ENCODE measurements at regions not wholly inside any gene's neighbourhood (a gene's known extent, or its start where the extent isn't known, plus 50 kb on each side); places are given as distances from the start of the nearest gene placed in this dataset.

- no peak overlapping the region for H3K23ac ChIP-seq (ENCODE audit: low read depth, low read length, poor library complexity)
- no peaks in the 10 kb centered on the region for H3K27me3 ChIP-seq (ENCODE audit: control insufficient read depth in 3 of 3, insufficient read depth in 3 of 3, low read depth in 1 of 3, low read length in 3 of 3)
- no peaks in the 10 kb centered on the region for H3K36me3 ChIP-seq (replicated peaks in 1 of 2; ENCODE audit: control insufficient read depth in 2 of 2, insufficient read depth in 2 of 2, low read length in 2 of 2)
- H2AK5ac ChIP-seq (ENCODE audit: low read depth, low read length) = no peak overlapping the region
- no peak overlapping the region for H2BK15ac ChIP-seq (ENCODE audit: low read length)
- H3K27ac ChIP-seq (replicated peaks; ENCODE audit: low read length) = no peak overlapping the region
- no peak overlapping the region for H2BK120ac ChIP-seq (ENCODE audit: low read depth, low read length)
- no peak overlapping the region for H3K4ac ChIP-seq (ENCODE audit: low read length)
- H4K8ac ChIP-seq (ENCODE audit: low read depth, low read length) = no peak overlapping the region
- no peak overlapping the region for H2AFZ ChIP-seq (ENCODE audit: low read length)
- no peak overlapping the region for H3K4me2 ChIP-seq (ENCODE audit: insufficient read depth, low read length, poor library complexity, severe bottlenecking)
- no peak overlapping the region for H3K18ac ChIP-seq (ENCODE audit: low read length)
- H4K91ac ChIP-seq (ENCODE audit: low read depth, low read length, poor library complexity) = no peak overlapping the region
- H3K4me3 ChIP-seq (ENCODE audit: low read length in 2 of 2) = no peak overlapping the region
- H3K4me1 ChIP-seq (ENCODE audit: control insufficient read depth in 2 of 2, insufficient read depth in 1 of 2, low read depth in 1 of 2, low read length in 2 of 2) = no peaks in the 10 kb centered on the region
- no peaks in the 10 kb centered on the region for H3K79me1 ChIP-seq (ENCODE audit: low read depth, low read length)
- H3K9ac ChIP-seq (ENCODE audit: low read depth, low read length, poor library complexity) = no peak overlapping the region
- no peak overlapping the region for H3K14ac ChIP-seq (ENCODE audit: low read length)
- no peak for DNase-seq (ENCODE audit: low spot score)
- H2BK5ac ChIP-seq (ENCODE audit: low read length) = no peak overlapping the region
- no peak overlapping the region for H2BK12ac ChIP-seq (ENCODE audit: low read length)
- no peaks in the 10 kb centered on the region for H3K9me3 ChIP-seq (replicated peaks in 1 of 2; ENCODE audit: control insufficient read depth in 2 of 2, insufficient read depth in 1 of 2, low read depth in 1 of 2, low read length in 2 of 2)
These were observed 640.2 kb upstream of the PKN2 start for GRCh38 chr1:88043834-88044233.

- Histone ChIP-seq H2BK120ac (ENCODE audit: low read depth, low read length) (no peak overlapping the region), H3K27me3 (ENCODE audit: control insufficient read depth in 3 of 3, insufficient read depth in 3 of 3, low read depth in 1 of 3, low read length in 3 of 3) (no peaks in the 10 kb centered on the region), H2BK15ac (ENCODE audit: low read length) (no peak overlapping the region), H3K27ac (replicated peaks; ENCODE audit: low read length) (no peak overlapping the region), H3K4me3 (ENCODE audit: low read length in 2 of 2) (no peak overlapping the region), H3K79me1 (ENCODE audit: low read depth, low read length) (no peaks in the 10 kb centered on the region), H3K4me1 (ENCODE audit: control insufficient read depth in 2 of 2, insufficient read depth in 1 of 2, low read depth in 1 of 2, low read length in 2 of 2) (no peaks in the 10 kb centered on the region), H3K23ac (ENCODE audit: low read depth, low read length, poor library complexity) (no peak overlapping the region), H3K36me3 (replicated peaks in 1 of 2; ENCODE audit: control insufficient read depth in 2 of 2, insufficient read depth in 2 of 2, low read length in 2 of 2) (no peaks in the 10 kb centered on the region), H3K4ac (ENCODE audit: low read length) (no peak overlapping the region), H3K14ac (ENCODE audit: low read length) (no peak overlapping the region), H2AFZ (ENCODE audit: low read length) (no peak overlapping the region), H3K9me3 (replicated peaks in 1 of 2; ENCODE audit: control insufficient read depth in 2 of 2, insufficient read depth in 1 of 2, low read depth in 1 of 2, low read length in 2 of 2) (no peaks in the 10 kb centered on the region), H4K8ac (ENCODE audit: low read depth, low read length) (no peak overlapping the region), H2BK12ac (ENCODE audit: low read length) (no peak overlapping the region), H3K9ac (ENCODE audit: low read depth, low read length, poor library complexity) (no peak overlapping the region), H3K4me2 (ENCODE audit: insufficient read depth, low read length, poor library complexity, severe bottlenecking) (no peak overlapping the region), H4K91ac (ENCODE audit: low read depth, low read length, poor library complexity) (no peak overlapping the region), H3K18ac (ENCODE audit: low read length) (no peak overlapping the region), H2BK5ac (ENCODE audit: low read length) (no peak overlapping the region), H2AK5ac (ENCODE audit: low read depth, low read length) (no peak overlapping the region)
- no CpG with 5 or more reads among the region's 1 CpG for WGBS, 2 donors (ENCODE audit: extremely low coverage in 2 of 2, insufficient read length in 2 of 2, insufficient replicate concordance in 1 of 2)
- no peak for DNase-seq (ENCODE audit: low spot score)
These were observed 631.9 kb upstream of the PKN2 start for GRCh38 chr1:88052167-88052566.

- Histone ChIP-seq H3K36me3 (replicated peaks in 1 of 2; ENCODE audit: control insufficient read depth in 2 of 2, insufficient read depth in 2 of 2, low read length in 2 of 2) (no peaks in the 10 kb centered on the region), H2AK5ac (ENCODE audit: low read depth, low read length) (no peak overlapping the region), H3K79me1 (ENCODE audit: low read depth, low read length) (no peaks in the 10 kb centered on the region), H3K18ac (ENCODE audit: low read length) (no peak overlapping the region), H3K4ac (ENCODE audit: low read length) (no peak overlapping the region), H2AFZ (ENCODE audit: low read length) (no peak overlapping the region), H4K8ac (ENCODE audit: low read depth, low read length) (no peak overlapping the region), H3K9ac (ENCODE audit: low read depth, low read length, poor library complexity) (no peak overlapping the region), H2BK120ac (ENCODE audit: low read depth, low read length) (no peak overlapping the region), H2BK12ac (ENCODE audit: low read length) (no peak overlapping the region), H3K9me3 (replicated peaks in 1 of 2; ENCODE audit: control insufficient read depth in 2 of 2, insufficient read depth in 1 of 2, low read depth in 1 of 2, low read length in 2 of 2) (no peaks in the 10 kb centered on the region), H3K4me1 (ENCODE audit: control insufficient read depth in 2 of 2, insufficient read depth in 1 of 2, low read depth in 1 of 2, low read length in 2 of 2) (no peaks in the 10 kb centered on the region), H3K4me3 (ENCODE audit: low read length in 2 of 2) (no peak overlapping the region), H3K27me3 (ENCODE audit: control insufficient read depth in 3 of 3, insufficient read depth in 3 of 3, low read depth in 1 of 3, low read length in 3 of 3) (no peaks in the 10 kb centered on the region), H2BK15ac (ENCODE audit: low read length) (no peak overlapping the region), H3K14ac (ENCODE audit: low read length) (no peak overlapping the region), H3K4me2 (ENCODE audit: insufficient read depth, low read length, poor library complexity, severe bottlenecking) (no peak overlapping the region), H2BK5ac (ENCODE audit: low read length) (no peak overlapping the region), H3K23ac (ENCODE audit: low read depth, low read length, poor library complexity) (no peak overlapping the region), H3K27ac (replicated peaks; ENCODE audit: low read length) (no peak overlapping the region), H4K91ac (ENCODE audit: low read depth, low read length, poor library complexity) (no peak overlapping the region)
- no peak for DNase-seq (ENCODE audit: low spot score)
- no CpG with 5 or more reads among the region's 2 CpGs for WGBS, 2 donors (ENCODE audit: extremely low coverage in 2 of 2, insufficient read length in 2 of 2, insufficient replicate concordance in 1 of 2)
These were observed 631.0 kb upstream of the PKN2 start for GRCh38 chr1:88053065-88053464.

GRCh38 chr1:88056881-88057280 is 627.2 kb upstream of the PKN2 start:
- no peaks in the 10 kb centered on the region for H3K27me3 ChIP-seq (ENCODE audit: control insufficient read depth in 3 of 3, insufficient read depth in 3 of 3, low read depth in 1 of 3, low read length in 3 of 3)
- H2BK12ac ChIP-seq (ENCODE audit: low read length) = no peak overlapping the region
- no peaks in the 10 kb centered on the region for H3K79me1 ChIP-seq (ENCODE audit: low read depth, low read length)
- DNase-seq (ENCODE audit: low spot score) = no peak
- peaks cover 0 to 4% of the 10 kb centered on the region in 2 donors for H3K4me1 ChIP-seq (ENCODE audit: control insufficient read depth in 2 of 2, insufficient read depth in 1 of 2, low read depth in 1 of 2, low read length in 2 of 2)
- no peak overlapping the region for H4K91ac ChIP-seq (ENCODE audit: low read depth, low read length, poor library complexity)
- H3K14ac ChIP-seq (ENCODE audit: low read length) = no peak overlapping the region
- H3K23ac ChIP-seq (ENCODE audit: low read depth, low read length, poor library complexity) = no peak overlapping the region
- H3K18ac ChIP-seq (ENCODE audit: low read length) = no peak overlapping the region
- no peak overlapping the region for H3K4me2 ChIP-seq (ENCODE audit: insufficient read depth, low read length, poor library complexity, severe bottlenecking)
- H3K36me3 ChIP-seq (replicated peaks in 1 of 2; ENCODE audit: control insufficient read depth in 2 of 2, insufficient read depth in 2 of 2, low read length in 2 of 2) = no peaks in the 10 kb centered on the region
- H2BK15ac ChIP-seq (ENCODE audit: low read length) = no peak overlapping the region
- H4K8ac ChIP-seq (ENCODE audit: low read depth, low read length) = no peak overlapping the region
- H3K4me3 ChIP-seq (ENCODE audit: low read length in 2 of 2) = no peak overlapping the region
- H2BK120ac ChIP-seq (ENCODE audit: low read depth, low read length) = no peak overlapping the region
- no peaks in the 10 kb centered on the region for H3K9me3 ChIP-seq (replicated peaks in 1 of 2; ENCODE audit: control insufficient read depth in 2 of 2, insufficient read depth in 1 of 2, low read depth in 1 of 2, low read length in 2 of 2)
- no CpG with 5 or more reads among the region's 3 CpGs for WGBS, 2 donors (ENCODE audit: extremely low coverage in 2 of 2, insufficient read length in 2 of 2, insufficient replicate concordance in 1 of 2)
- H3K27ac ChIP-seq (replicated peaks; ENCODE audit: low read length) = no peak overlapping the region
- no peak overlapping the region for H3K9ac ChIP-seq (ENCODE audit: low read depth, low read length, poor library complexity)
- no peak overlapping the region for H2AK5ac ChIP-seq (ENCODE audit: low read depth, low read length)
- H2AFZ ChIP-seq (ENCODE audit: low read length) = no peak overlapping the region
- no peak overlapping the region for H3K4ac ChIP-seq (ENCODE audit: low read length)
- H2BK5ac ChIP-seq (ENCODE audit: low read length) = no peak overlapping the region
